ENCODE measurements at regions not wholly inside any gene's neighbourhood (a gene's known extent, or its start where the extent isn't known, plus 50 kb on each side); places are given as distances from the start of the nearest gene placed in this dataset.

DNA sequence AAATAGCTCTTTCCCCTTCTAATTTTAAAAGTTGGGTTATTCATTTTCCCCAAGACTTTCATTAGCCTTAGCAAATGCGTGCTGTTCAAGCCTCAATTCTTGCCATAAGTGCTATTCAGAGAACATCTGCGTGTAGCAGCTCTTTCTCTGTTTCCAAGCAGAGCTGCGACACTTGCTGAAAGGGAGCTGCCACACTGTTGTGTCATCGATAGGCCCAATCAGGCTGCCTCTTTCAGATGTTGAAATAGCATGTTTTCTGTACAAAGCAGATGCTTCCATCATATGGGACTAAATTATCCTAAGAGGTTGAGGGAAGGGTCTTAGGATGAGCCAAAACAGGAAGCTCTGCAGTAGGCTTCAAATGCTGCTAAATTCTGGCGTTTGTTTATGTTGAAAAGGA, 220.9 kb upstream of the CDC14C start:
- no peak for DNase-seq (ENCODE audit: low read depth, low spot score)
- TF ChIP-seq POLR2AphosphoS5 (IDR thresholded peaks at IDR 0.05; ENCODE audit: low read depth, low read length) (no peak), CTCF (IDR thresholded peaks at IDR 0.05) (no peak), TCF7L2 (IDR thresholded peaks at IDR 0.05; ENCODE audit: low read depth, low read length) (no peak), SIN3A (IDR thresholded peaks at IDR 0.05; ENCODE audit: borderline replicate concordance, insufficient read depth, low read depth, low read length) (no peak)
- TF ChIP-seq, protein P1, sequence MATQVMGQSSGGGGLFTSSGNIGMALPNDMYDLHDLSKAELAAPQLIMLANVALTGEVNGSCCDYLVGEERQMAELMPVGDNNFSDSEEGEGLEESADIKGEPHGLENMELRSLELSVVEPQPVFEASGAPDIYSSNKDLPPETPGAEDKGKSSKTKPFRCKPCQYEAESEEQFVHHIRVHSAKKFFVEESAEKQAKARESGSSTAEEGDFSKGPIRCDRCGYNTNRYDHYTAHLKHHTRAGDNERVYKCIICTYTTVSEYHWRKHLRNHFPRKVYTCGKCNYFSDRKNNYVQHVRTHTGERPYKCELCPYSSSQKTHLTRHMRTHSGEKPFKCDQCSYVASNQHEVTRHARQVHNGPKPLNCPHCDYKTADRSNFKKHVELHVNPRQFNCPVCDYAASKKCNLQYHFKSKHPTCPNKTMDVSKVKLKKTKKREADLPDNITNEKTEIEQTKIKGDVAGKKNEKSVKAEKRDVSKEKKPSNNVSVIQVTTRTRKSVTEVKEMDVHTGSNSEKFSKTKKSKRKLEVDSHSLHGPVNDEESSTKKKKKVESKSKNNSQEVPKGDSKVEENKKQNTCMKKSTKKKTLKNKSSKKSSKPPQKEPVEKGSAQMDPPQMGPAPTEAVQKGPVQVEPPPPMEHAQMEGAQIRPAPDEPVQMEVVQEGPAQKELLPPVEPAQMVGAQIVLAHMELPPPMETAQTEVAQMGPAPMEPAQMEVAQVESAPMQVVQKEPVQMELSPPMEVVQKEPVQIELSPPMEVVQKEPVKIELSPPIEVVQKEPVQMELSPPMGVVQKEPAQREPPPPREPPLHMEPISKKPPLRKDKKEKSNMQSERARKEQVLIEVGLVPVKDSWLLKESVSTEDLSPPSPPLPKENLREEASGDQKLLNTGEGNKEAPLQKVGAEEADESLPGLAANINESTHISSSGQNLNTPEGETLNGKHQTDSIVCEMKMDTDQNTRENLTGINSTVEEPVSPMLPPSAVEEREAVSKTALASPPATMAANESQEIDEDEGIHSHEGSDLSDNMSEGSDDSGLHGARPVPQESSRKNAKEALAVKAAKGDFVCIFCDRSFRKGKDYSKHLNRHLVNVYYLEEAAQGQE (IDR thresholded peaks at IDR 0.05; ENCODE audit: insufficient read depth in 1 of 2, low read depth in 2 of 2, low read length in 1 of 2) = no peak
- BruUV-seq (replicated peaks) = no TSS peak
- Histone ChIP-seq H3K4me1 (ENCODE audit: control insufficient read depth, insufficient read depth, low read length) (no peaks in the 10 kb centered on the region), H3K27ac (ENCODE audit: low read length) (no peak overlapping the region), H3K4me3 (ENCODE audit: low read depth in 2 of 2, low read length in 2 of 2) (no peak overlapping the region), H3K9me3 (ENCODE audit: control insufficient read depth, insufficient read depth, low read depth, low read length) (no peaks in the 10 kb centered on the region), H3K27me3 (ENCODE audit: control insufficient read depth, insufficient read depth, low read length) (no peaks in the 10 kb centered on the region), H3K36me3 (ENCODE audit: control insufficient read depth, insufficient read depth, low read length) (no peaks in the 10 kb centered on the region)
- ChIA-PET CTCF (no interaction called here), POLR2A (no interaction called here)
- no peak for ATAC-seq
- in situ Hi-C loops (cut with HindIII; ENCODE audit: low pct_unique_long_range_greater_than_20kb, low sequenced_read_pairs) = no loop called here
- intact Hi-C loops (cut with micrococcal nuclease; ENCODE audit: unreplicated experiment) = no loop called here

DNA sequence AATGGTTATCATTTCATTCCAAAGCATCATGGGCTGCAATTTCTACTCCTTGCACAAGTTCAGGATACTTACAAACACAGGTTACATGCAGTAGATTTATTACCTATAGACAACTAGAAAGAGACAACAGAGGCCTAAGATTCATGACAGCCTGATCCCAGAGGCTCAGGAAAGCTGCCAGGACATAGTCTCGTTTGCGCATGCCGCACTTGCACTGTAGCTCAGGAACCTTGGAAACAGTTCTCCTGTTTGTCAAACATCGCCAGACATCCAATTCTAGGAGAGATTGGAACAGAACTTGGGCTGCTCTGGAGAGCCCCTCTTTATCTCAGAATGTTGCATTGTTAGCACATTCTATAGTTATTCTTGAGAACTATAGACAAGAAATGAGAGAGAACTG, 216.2 kb upstream of the CDC14C start:
- TF ChIP-seq CTCF (IDR thresholded peaks at IDR 0.05) = no peak
- TF ChIP-seq TCF7L2 (IDR thresholded peaks at IDR 0.05; ENCODE audit: low read depth, low read length) = no peak
- TF ChIP-seq, protein P1 (IDR thresholded peaks at IDR 0.05; ENCODE audit: insufficient read depth in 1 of 2, low read depth in 2 of 2, low read length in 1 of 2) = no peak
- no peak for TF ChIP-seq POLR2AphosphoS5 (IDR thresholded peaks at IDR 0.05; ENCODE audit: low read depth, low read length)
- no peak for TF ChIP-seq SIN3A (IDR thresholded peaks at IDR 0.05; ENCODE audit: borderline replicate concordance, insufficient read depth, low read depth, low read length)
- Histone ChIP-seq H3K4me3 (ENCODE audit: low read depth in 2 of 2, low read length in 2 of 2) (no peak overlapping the region), H3K4me1 (ENCODE audit: control insufficient read depth, insufficient read depth, low read length) (no peaks in the 10 kb centered on the region), H3K9me3 (ENCODE audit: control insufficient read depth, insufficient read depth, low read depth, low read length) (no peaks in the 10 kb centered on the region), H3K27ac (ENCODE audit: low read length) (no peak overlapping the region), H3K27me3 (ENCODE audit: control insufficient read depth, insufficient read depth, low read length) (no peaks in the 10 kb centered on the region), H3K36me3 (ENCODE audit: control insufficient read depth, insufficient read depth, low read length) (no peaks in the 10 kb centered on the region)
- ChIA-PET CTCF (no interaction called here), POLR2A (no interaction called here)
- ATAC-seq (no peak), DNase-seq (ENCODE audit: low read depth, low spot score) (no peak)
- in situ Hi-C loops (cut with HindIII; ENCODE audit: low pct_unique_long_range_greater_than_20kb, low sequenced_read_pairs) (no loop called here), intact Hi-C loops (cut with micrococcal nuclease; ENCODE audit: unreplicated experiment) (no loop called here)
- BruUV-seq (replicated peaks) = no TSS peak

All from Panc1 (cell line).